GM12878 (cell line): ENCODE measurements at regions not wholly inside any gene's neighbourhood (a gene's known extent, or its start where the extent isn't known, plus 50 kb on each side); places are given as distances from the start of the nearest gene placed in this dataset.

Experiments used
- ATAC-seq: fragments of 200-7000 bp; cut with Tn5 transposase; 3 replicates; pipeline ENCODE4 v1.9.1; 2020; ENCODE audit warnings: mild to moderate bottlenecking, moderate library complexity
- BruUV-seq: library from RNA; stranded (reverse); fragments of 400-500 nt; replicated peaks from 2 replicates; lab custom pipeline; 2021; lab: Mats Ljungman, UMichigan
- CTCF ChIA-PET: fragments of 300-600 bp; sonication (Branson Sonifier 250); formaldehyde crosslinking; extraction: SDS; loops from one replicate; lab custom pipeline; 2021; ENCODE audit warnings: inconsistent platforms; lab: Yijun Ruan, JAX
- POLR2A ChIA-PET: fragments of 350-600 bp; formaldehyde crosslinking; extraction: SDS; loops from one replicate; lab custom pipeline; 2021; ENCODE audit warnings: inconsistent platforms; lab: Charles Lee
- RAD21 ChIA-PET: fragments of 300-600 bp; sonication (Branson Sonifier 250); formaldehyde crosslinking; loops from one replicate; lab custom pipeline; 2023; ENCODE audit warnings: antibody characterized with exemption; ENCODE audit not compliant: unreplicated experiment; lab: Charles Lee
- SMC1A ChIA-PET: fragments of 300-600 bp; sonication (Branson Sonifier 250); formaldehyde crosslinking; loops from one replicate; lab custom pipeline; 2023; ENCODE audit not compliant: unreplicated experiment, uncharacterized antibody; lab: Charles Lee
- DNase-seq: peaks from one replicate; pipeline ENCODE4 v3.0.0-alpha.2; 2011; ENCODE audit warnings: low read depth, low spot score
- FAIRE-seq: peaks from 3 replicates; lab custom pipeline; 2011; peaks lifted over from hg19 to GRCh38; lab: Jason Lieb, UNC
- H2AFZ ChIP-seq: 2 replicates; pipeline ENCODE4 v1.6.0; 2011; ENCODE audit warnings: low read depth, low read length, control low read depth; ENCODE audit not compliant: control insufficient read depth
- H3K27ac ChIP-seq: 2 replicates; pipeline ENCODE4 v1.5.1; 2011; ENCODE audit warnings: control low read depth; ENCODE audit not compliant: control insufficient read depth, insufficient read depth
- H3K27me3 ChIP-seq, 2 experiments: replicated peaks in 1 of 2; 2 replicates each; pipeline versions ENCODE4 v1.6.0 to v1.6.1; 2011; ENCODE audit warnings: low read length in 1 of 2; ENCODE audit not compliant: control insufficient read depth in 2 of 2, insufficient read depth in 2 of 2
- H3K36me3 ChIP-seq, 2 experiments: 2 replicates each; pipeline ENCODE4 v1.5.1; 2011; ENCODE audit warnings: low read length in 1 of 2; ENCODE audit not compliant: control insufficient read depth in 2 of 2, insufficient read depth in 2 of 2
- H3K4me1 ChIP-seq: 2 replicates; pipeline ENCODE4 v1.6.1; 2011; ENCODE audit warnings: mild to moderate bottlenecking, low read length, moderate library complexity, mixed read lengths; ENCODE audit not compliant: control insufficient read depth, insufficient read depth
- H3K4me2 ChIP-seq: 2 replicates; pipeline ENCODE4 v1.6.0; 2011; ENCODE audit warnings: control low read depth; ENCODE audit not compliant: control insufficient read depth, insufficient read depth
- H3K4me3 ChIP-seq: fragments of 200-600 bp; sonication (generic); 2 replicates; pipeline ENCODE4 v1.5.1; 2016
- H3K79me2 ChIP-seq: 2 replicates; pipeline ENCODE4 v1.6.0; 2011; ENCODE audit warnings: low read length; ENCODE audit not compliant: control insufficient read depth, insufficient read depth
- H3K9ac ChIP-seq: 2 replicates; pipeline ENCODE4 v1.8.0; 2011; ENCODE audit warnings: low read length, control low read depth, mixed read lengths; ENCODE audit not compliant: control insufficient read depth, insufficient read depth
- H3K9me3 ChIP-seq: replicated peaks from 3 replicates; pipeline ENCODE4 v1.5.1; 2011; ENCODE audit warnings: mild to moderate bottlenecking, low read length; ENCODE audit not compliant: control insufficient read depth, insufficient read depth
- H4K20me1 ChIP-seq: 2 replicates; pipeline ENCODE4 v1.6.0; 2011; ENCODE audit not compliant: control insufficient read depth, insufficient read depth
- CBFB ChIP-seq: IDR thresholded peaks from 2 replicates; pipeline ENCODE4 v1.6.1; 2016; ENCODE audit warnings: antibody characterized with exemption, low read depth
- CHD1 ChIP-seq: IDR thresholded peaks from 2 replicates; pipeline ENCODE4 v1.6.1; 2012; ENCODE audit warnings: low read depth, low read length, improper control_type of control experiment
- ETV6 ChIP-seq, 2 experiments: fragments of 450-650 bp in 1 of 2; IDR thresholded peaks in 1 of 2; conservative IDR thresholded peaks in 1 of 2; 2 replicates each; pipeline ENCODE4 v1.6.1; 2014; ENCODE audit warnings: antibody characterized with exemption in 1 of 2, borderline replicate concordance in 1 of 2, low read depth in 1 of 2, mild to moderate bottlenecking in 1 of 2, moderate library complexity in 1 of 2
- FOXM1 ChIP-seq: IDR thresholded peaks from 2 replicates; pipeline ENCODE4 v1.6.1; 2012; ENCODE audit warnings: low read depth, mild to moderate bottlenecking, inconsistent platforms, low read length, moderate library complexity
- JUNB ChIP-seq: IDR thresholded peaks from 2 replicates; pipeline ENCODE4 v1.6.1; 2016; ENCODE audit warnings: antibody characterized with exemption, mild to moderate bottlenecking
- JUND ChIP-seq: IDR thresholded peaks from 2 replicates; pipeline ENCODE4 v1.6.1; 2012; ENCODE audit warnings: low read depth, mild to moderate bottlenecking, low read length, improper control_type of control experiment, moderate library complexity
- NFYB ChIP-seq: IDR thresholded peaks from 2 replicates; pipeline ENCODE4 v1.6.1; 2011; ENCODE audit warnings: low read depth, mild to moderate bottlenecking, low read length, improper control_type of control experiment, moderate library complexity; ENCODE audit not compliant: insufficient read depth
- RB1 ChIP-seq: fragments of 450-650 bp; formaldehyde crosslinking; IDR thresholded peaks from 2 replicates; pipeline ENCODE4 v1.6.1; 2017; ENCODE audit warnings: mild to moderate bottlenecking, borderline replicate concordance
- RUNX3 ChIP-seq: IDR thresholded peaks from 2 replicates; pipeline ENCODE4 v1.6.1; 2012; ENCODE audit warnings: low read length, inconsistent platforms
- SREBF1 ChIP-seq: IDR thresholded peaks from 2 replicates; pipeline ENCODE4 v1.6.1; 2012; ENCODE audit warnings: mild to moderate bottlenecking, low read length
- ZNF24 ChIP-seq: fragments of 450-650 bp; IDR thresholded peaks from 2 replicates; pipeline ENCODE4 v1.6.1; 2017; ENCODE audit warnings: antibody characterized with exemption, mild to moderate bottlenecking
- ZNF274 ChIP-seq: IDR thresholded peaks from one replicate; pipeline ENCODE4 v1.8.0; 2011; ENCODE audit not compliant: insufficient read length, insufficient read depth
- WGBS: methylation state at CpG from one replicate; pipeline ENCODE4 v1.1.6; 2016; ENCODE audit warnings: low lambda C conversion rate; ENCODE audit not compliant: insufficient replicate concordance, insufficient coverage; ENCODE audit errors: missing lambda C conversion rate; 5-methylcytosine and 5-hydroxymethylcytosine counted together
- in situ Hi-C: fragments of 300-500 bp; cut with MboI; formaldehyde crosslinking; loops from 9 replicates; pipeline ENCODE4 v1.14.3; 2018; ENCODE audit warnings: mixed read lengths
- intact Hi-C: fragments of 100-400 bp; cut with micrococcal nuclease; formaldehyde crosslinking; loops from one replicate; pipeline ENCODE4 v1.14.2; 2022; ENCODE audit not compliant: unreplicated experiment
- TF ChIP-seq, protein P1 (sequence below): IDR thresholded peaks from 2 replicates; pipeline ENCODE4 v1.6.1; 2012; ENCODE audit warnings: low read length, inconsistent platforms
- TF ChIP-seq, protein P2 (sequence below): IDR thresholded peaks from 2 replicates; pipeline ENCODE4 v1.6.1; 2011; ENCODE audit warnings: low read depth, mild to moderate bottlenecking, low read length, moderate library complexity, borderline replicate concordance; ENCODE audit errors: extremely low read depth
- TF ChIP-seq, protein P3 (sequence below): fragments of 450-650 bp; IDR thresholded peaks from 2 replicates; pipeline ENCODE4 v1.6.1; 2017; ENCODE audit warnings: borderline replicate concordance

DNA sequence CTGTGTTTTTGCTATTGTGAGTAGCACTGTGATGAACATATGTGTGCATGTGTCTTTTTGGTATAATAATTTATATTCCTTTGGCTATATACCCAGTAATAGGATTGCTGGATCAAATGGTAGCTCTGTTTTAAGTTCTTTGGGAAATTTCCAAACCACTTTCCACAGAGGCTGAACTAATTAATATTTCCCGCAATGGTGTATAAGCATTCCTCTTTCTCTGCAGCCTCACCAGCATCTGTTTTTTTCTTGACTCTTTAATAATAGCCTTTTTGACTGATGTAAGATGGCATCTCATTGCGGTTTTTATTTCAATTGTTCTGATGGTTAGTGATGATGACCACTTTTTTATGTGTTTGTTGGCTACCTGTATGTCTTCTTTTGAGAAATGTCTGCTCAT lies 247.7 kb upstream of the NDST3 start:
- Histone ChIP-seq H3K9ac (no peak overlapping the region), H4K20me1 (no peaks in the 10 kb centered on the region), H3K4me1 (no peaks in the 10 kb centered on the region), H2AFZ (no peak overlapping the region), H3K9me3 (no peaks in the 10 kb centered on the region), H3K27ac (no peak overlapping the region), H3K79me2 (no peaks in the 10 kb centered on the region), H3K4me2 (no peak overlapping the region), H3K4me3 (no peak overlapping the region), H3K27me3 (no peaks in the 10 kb centered on the region), H3K36me3 (no peaks in the 10 kb centered on the region)
- intact Hi-C loops (no loop called here), in situ Hi-C loops (no loop called here)
- ChIA-PET RAD21 (no interaction called here), CTCF (interaction anchor here (1.5 kb wide), 1 partner anchor 10 kb away, joined by 4 read pairs; no protein-coding TSS in a partner anchor), SMC1A (no interaction called here)
- WGBS = 20% methylated on average over 2 of the region's 2 CpGs
- no TSS peak for BruUV-seq
- ATAC-seq (no peak), FAIRE-seq (no peak), DNase-seq (no peak)
- no peak for TF ChIP-seq RUNX3
- TF ChIP-seq, all 136 proteins: peak for 0
- POLR2A ChIA-PET = no interaction called here

DNA sequence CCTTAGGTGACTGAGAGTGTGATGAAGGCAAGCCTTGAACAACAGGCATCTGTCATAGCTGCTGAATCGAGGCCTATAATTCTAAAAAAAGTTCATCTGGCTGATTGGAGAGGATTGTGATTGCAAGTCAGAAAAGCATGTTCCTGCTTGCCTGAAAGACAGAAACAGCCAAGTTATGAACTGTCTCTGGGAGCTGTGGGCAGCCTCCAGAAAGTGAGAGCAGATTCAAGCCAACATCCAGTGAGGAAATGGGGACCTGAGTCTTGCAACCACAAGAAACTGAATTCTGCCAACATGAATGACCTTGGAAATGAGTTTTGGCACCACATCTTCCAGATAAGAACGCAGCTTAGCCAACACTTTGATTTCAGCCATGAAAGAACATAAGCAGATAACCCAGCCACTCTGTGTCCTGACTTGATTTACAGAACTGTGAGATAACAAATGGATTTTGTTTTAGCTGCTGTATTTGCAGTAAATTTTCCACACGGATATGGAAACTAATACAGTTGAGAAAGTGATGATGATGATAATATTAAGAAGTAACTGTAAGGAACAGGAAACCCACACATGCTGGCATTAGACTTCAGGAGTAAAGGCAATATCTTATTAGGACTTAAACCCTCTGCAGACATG lies 240.3 kb upstream of the NDST3 start:
- Histone ChIP-seq H3K4me2 (no peak overlapping the region), H3K27me3 (no peaks in the 10 kb centered on the region), H3K9ac (no peak overlapping the region), H3K9me3 (no peaks in the 10 kb centered on the region), H4K20me1 (no peaks in the 10 kb centered on the region), H3K27ac (no peak overlapping the region), H3K4me1 (no peaks in the 10 kb centered on the region), H3K4me3 (no peak overlapping the region), H2AFZ (no peak overlapping the region), H3K79me2 (no peaks in the 10 kb centered on the region), H3K36me3 (no peaks in the 10 kb centered on the region)
- in situ Hi-C loops = no loop called here
- CTCF ChIA-PET = no interaction called here
- POLR2A ChIA-PET = no interaction called here
- WGBS = 0% methylated on average over 3 of the region's 3 CpGs
- SMC1A ChIA-PET = interaction anchor here (1.3 kb wide), 2 partner anchors 11 to 13 kb away, joined by 3 to 4 read pairs; no protein-coding TSS in a partner anchor
- no peak for DNase-seq
- RAD21 ChIA-PET = no interaction called here
- ATAC-seq = no peak
- BruUV-seq = no TSS peak
- intact Hi-C loops = no loop called here
- FAIRE-seq = no peak
- TF ChIP-seq RB1 (no peak), ZNF274 (no peak), SREBF1 (no peak), NFYB (no peak), JUNB (no peak), CBFB (no peak), ETV6 (conservative IDR thresholded peaks at IDR 0.05 in 1 of 2, IDR thresholded peaks at IDR 0.05 in 1 of 2; ENCODE audit: borderline replicate concordance in 1 of 2, low read depth in 1 of 2) (no peak), CHD1 (no peak), FOXM1 (no peak), ZNF24 (no peak), JUND (no peak)
- TF ChIP-seq, protein P1, sequence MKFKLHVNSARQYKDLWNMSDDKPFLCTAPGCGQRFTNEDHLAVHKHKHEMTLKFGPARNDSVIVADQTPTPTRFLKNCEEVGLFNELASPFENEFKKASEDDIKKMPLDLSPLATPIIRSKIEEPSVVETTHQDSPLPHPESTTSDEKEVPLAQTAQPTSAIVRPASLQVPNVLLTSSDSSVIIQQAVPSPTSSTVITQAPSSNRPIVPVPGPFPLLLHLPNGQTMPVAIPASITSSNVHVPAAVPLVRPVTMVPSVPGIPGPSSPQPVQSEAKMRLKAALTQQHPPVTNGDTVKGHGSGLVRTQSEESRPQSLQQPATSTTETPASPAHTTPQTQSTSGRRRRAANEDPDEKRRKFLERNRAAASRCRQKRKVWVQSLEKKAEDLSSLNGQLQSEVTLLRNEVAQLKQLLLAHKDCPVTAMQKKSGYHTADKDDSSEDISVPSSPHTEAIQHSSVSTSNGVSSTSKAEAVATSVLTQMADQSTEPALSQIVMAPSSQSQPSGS = no peak
- TF ChIP-seq, protein P2, sequence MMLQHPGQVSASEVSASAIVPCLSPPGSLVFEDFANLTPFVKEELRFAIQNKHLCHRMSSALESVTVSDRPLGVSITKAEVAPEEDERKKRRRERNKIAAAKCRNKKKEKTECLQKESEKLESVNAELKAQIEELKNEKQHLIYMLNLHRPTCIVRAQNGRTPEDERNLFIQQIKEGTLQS = no peak
- TF ChIP-seq, protein P3, sequence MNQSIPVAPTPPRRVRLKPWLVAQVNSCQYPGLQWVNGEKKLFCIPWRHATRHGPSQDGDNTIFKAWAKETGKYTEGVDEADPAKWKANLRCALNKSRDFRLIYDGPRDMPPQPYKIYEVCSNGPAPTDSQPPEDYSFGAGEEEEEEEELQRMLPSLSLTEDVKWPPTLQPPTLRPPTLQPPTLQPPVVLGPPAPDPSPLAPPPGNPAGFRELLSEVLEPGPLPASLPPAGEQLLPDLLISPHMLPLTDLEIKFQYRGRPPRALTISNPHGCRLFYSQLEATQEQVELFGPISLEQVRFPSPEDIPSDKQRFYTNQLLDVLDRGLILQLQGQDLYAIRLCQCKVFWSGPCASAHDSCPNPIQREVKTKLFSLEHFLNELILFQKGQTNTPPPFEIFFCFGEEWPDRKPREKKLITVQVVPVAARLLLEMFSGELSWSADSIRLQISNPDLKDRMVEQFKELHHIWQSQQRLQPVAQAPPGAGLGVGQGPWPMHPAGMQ = no peak
